ENCODE measurements at regions not wholly inside any gene's neighbourhood (a gene's known extent, or its start where the extent isn't known, plus 50 kb on each side); places are given as distances from the start of the nearest gene placed in this dataset.
"Not testable (repeated sequence)": the region's sequence is repeated elsewhere in the genome, so short reads cannot be mapped to it uniquely, and the experiment has no call there.

GRCh38 chrX:1815456-1816175, 200.8 kb downstream of the ASMT start:
- Histone ChIP-seq H3K36me3 (no peaks in the 10 kb centered on the region), H3K4me1 (no peaks in the 10 kb centered on the region), H3K9me3 (no peaks in the 10 kb centered on the region), H3K27me3 (no peaks in the 10 kb centered on the region), H3K27ac (no peak overlapping the region), H3K4me3 (no peak overlapping the region)
- no peak for DNase-seq
- no peak for TF ChIP-seq CTCF (IDR thresholded peaks at IDR 0.05)
- intact Hi-C loops (cut with DNase I): no loop called here
- ATAC-seq: no peak
- 67% methylated on average over 6 of the region's 15 CpGs for WGBS (ENCODE audit: insufficient coverage, low coverage, low lambda C conversion rate, missing lambda C conversion rate)

GRCh38 chrX:1816387-1816982, 201.6 kb downstream of the ASMT start:
- DNase-seq; H3K4me1 ChIP-seq; H3K27me3 ChIP-seq; H3K4me3 ChIP-seq; H3K27ac ChIP-seq; H3K9me3 ChIP-seq; ATAC-seq; intact Hi-C loops (cut with DNase I); H3K36me3 ChIP-seq: not testable (repeated sequence)
- WGBS (ENCODE audit: insufficient coverage, low coverage, low lambda C conversion rate, missing lambda C conversion rate): 93% methylated on average over 13 of the region's 17 CpGs

GRCh38 chrX:1821846-1822245, 207.0 kb downstream of the ASMT start:
- Histone ChIP-seq H3K9me3 (no peaks in the 10 kb centered on the region), H3K36me3 (no peaks in the 10 kb centered on the region), H3K4me3 (no peak overlapping the region), H3K27me3 (no peaks in the 10 kb centered on the region), H3K27ac (no peak overlapping the region), H3K4me1 (no peaks in the 10 kb centered on the region)
- TF ChIP-seq CTCF (IDR thresholded peaks at IDR 0.05) (no peak), POLR2A (IDR thresholded peaks at IDR 0.05) (no peak)
- no peak for ATAC-seq
- 59% methylated on average over 5 of the region's 8 CpGs for WGBS (ENCODE audit: insufficient coverage, low coverage, low lambda C conversion rate, missing lambda C conversion rate)
- intact Hi-C loops (cut with DNase I): no loop called here
- no peak for DNase-seq

- H3K9me3 ChIP-seq: no peaks in the 10 kb centered on the region
- H3K4me1 ChIP-seq: no peaks in the 10 kb centered on the region
- no peak for TF ChIP-seq CTCF (IDR thresholded peaks at IDR 0.05)
- no peak for TF ChIP-seq POLR2A (IDR thresholded peaks at IDR 0.05)
- intact Hi-C loops (cut with DNase I): no loop called here
- 67% methylated on average over 6 of the region's 6 CpGs for WGBS (ENCODE audit: insufficient coverage, low coverage, low lambda C conversion rate, missing lambda C conversion rate)
- H3K4me3 ChIP-seq: no peak overlapping the region
- ATAC-seq (no peak), DNase-seq (peak in 1 of 3 donors; percentile 16)
- no peaks in the 10 kb centered on the region for H3K27me3 ChIP-seq
- no peak overlapping the region for H3K27ac ChIP-seq
- H3K36me3 ChIP-seq: no peaks in the 10 kb centered on the region
These were observed 210.0 kb downstream of the ASMT start for GRCh38 chrX:1824855-1825254.

- no peak for TF ChIP-seq CTCF (IDR thresholded peaks at IDR 0.05)
- no peak for TF ChIP-seq POLR2A (IDR thresholded peaks at IDR 0.05)
- Histone ChIP-seq H3K4me1 (no peaks in the 10 kb centered on the region), H3K27me3 (no peaks in the 10 kb centered on the region), H3K27ac (no peak overlapping the region), H3K9me3 (no peaks in the 10 kb centered on the region), H3K4me3 (no peak overlapping the region), H3K36me3 (no peaks in the 10 kb centered on the region)
- DNase-seq (no peak), ATAC-seq (no peak)
- 70% methylated on average over 14 of the region's 15 CpGs for WGBS (ENCODE audit: insufficient coverage, low coverage, low lambda C conversion rate, missing lambda C conversion rate)
- intact Hi-C loops (cut with DNase I): no loop called here
These were observed 218.9 kb downstream of the ASMT start for GRCh38 chrX:1833656-1834360.
